K562 (cell line): ENCODE measurements at regions not wholly inside any gene's neighbourhood (a gene's known extent, or its start where the extent isn't known, plus 50 kb on each side); places are given as distances from the start of the nearest gene placed in this dataset.

Source experiments
- ATAC-seq: fragments of 200-7000 bp; cut with Tn5 transposase; 3 replicates; pipeline ENCODE4 v1.9.1; 2020; ENCODE audit warnings: moderate library complexity
- BruUV-seq: library from RNA; stranded (reverse); fragments of 400-500 nt; replicated peaks from 2 replicates; lab custom pipeline; 2021; lab: Mats Ljungman, UMichigan
- CTCF ChIA-PET: fragments of 300-600 bp; formaldehyde crosslinking; extraction: SDS; loops from one replicate; lab custom pipeline; 2021; ENCODE audit warnings: low intra/inter-chr PET ratio; lab: Yijun Ruan, JAX
- POLR2A ChIA-PET: fragments of 300-600, 350-650 bp; sonication (Branson Sonifier 250); formaldehyde crosslinking; extraction: SDS; loops from one replicate; lab custom pipeline; 2021; ENCODE audit warnings: antibody characterized with exemption, inconsistent platforms; lab: Yijun Ruan, JAX
- DNase-seq, 4 experiments: peaks; one replicate each; pipeline versions ENCODE4 v3.0.0 to v3.0.0-alpha.2; 2011 to 2018; ENCODE audit warnings: low spot score in 3 of 4, mixed read lengths in 3 of 4; ENCODE audit errors: extremely low read depth in 1 of 4
- FAIRE-seq: peaks from 2 replicates; lab custom pipeline; 2011; peaks lifted over from hg19 to GRCh38; lab: Jason Lieb, UNC
- H2AFZ ChIP-seq: 2 replicates; pipeline ENCODE4 v1.6.0; 2011; ENCODE audit warnings: low read depth, low read length, control low read depth, inconsistent platforms
- H3K27ac ChIP-seq: fragments of 200-600 bp; 3 replicates; pipeline ENCODE4 v1.8.0; 2011; ENCODE audit warnings: low read depth, mild to moderate bottlenecking, control low read depth, inconsistent platforms, low read length, moderate library complexity, mixed read lengths; ENCODE audit errors: extremely low read depth
- H3K27me3 ChIP-seq, 2 experiments: fragments of 300-600 bp in 1 of 2; 2 replicates in 1 of 2; 3 replicates in 1 of 2; pipeline versions ENCODE4 v1.6.0 to v1.8.0; 2011; ENCODE audit warnings: inconsistent platforms in 2 of 2, low read length in 2 of 2, mild to moderate bottlenecking in 1 of 2, mixed read lengths in 1 of 2, moderate library complexity in 1 of 2; ENCODE audit not compliant: control insufficient read depth in 2 of 2, insufficient read depth in 2 of 2
- H3K36me3 ChIP-seq: fragments of 300-600 bp; 3 replicates; pipeline ENCODE4 v1.8.0; 2011; ENCODE audit warnings: mild to moderate bottlenecking, low read length, inconsistent platforms; ENCODE audit not compliant: control insufficient read depth, insufficient read depth
- H3K4me1 ChIP-seq, 2 experiments: fragments of 200-600 bp in 1 of 2; replicated peaks in 1 of 2; 2 replicates in 1 of 2; 3 replicates in 1 of 2; pipeline versions ENCODE4 v1.5.1 to v1.8.0; 2011; ENCODE audit warnings: inconsistent platforms in 2 of 2, low read length in 2 of 2, mild to moderate bottlenecking in 1 of 2, mixed read lengths in 1 of 2, moderate library complexity in 1 of 2; ENCODE audit not compliant: control insufficient read depth in 2 of 2, insufficient read depth in 2 of 2
- H3K4me2 ChIP-seq: 2 replicates; pipeline ENCODE4 v1.6.1; 2011; ENCODE audit warnings: low read length, control low read depth, inconsistent platforms, mixed read lengths; ENCODE audit not compliant: insufficient read depth
- H3K4me3 ChIP-seq: fragments of 200-600 bp; sonication (generic), shearing (Covaris generic); 2 replicates; pipeline ENCODE4 v1.5.1; 2016; ENCODE audit warnings: control low read depth, inconsistent platforms
- H3K79me2 ChIP-seq: fragments of 200-600 bp; 3 replicates; pipeline ENCODE4 v1.8.0; 2011; ENCODE audit warnings: low read length, inconsistent platforms; ENCODE audit not compliant: control insufficient read depth, insufficient read depth
- H3K9ac ChIP-seq, 2 experiments: 2 replicates each; pipeline versions ENCODE4 v1.6.0 to v1.6.1; 2011; ENCODE audit warnings: low read depth in 2 of 2, low read length in 2 of 2, control low read depth in 1 of 2, inconsistent platforms in 1 of 2, mild to moderate bottlenecking in 1 of 2, mixed read lengths in 1 of 2; ENCODE audit not compliant: insufficient read depth in 1 of 2
- H3K9me1 ChIP-seq: one replicate; pipeline ENCODE4 v1.6.0; 2011; ENCODE audit warnings: inconsistent platforms, mild to moderate bottlenecking, low read length, moderate library complexity; ENCODE audit not compliant: control insufficient read depth, insufficient read depth
- H3K9me3 ChIP-seq: replicated peaks from 2 replicates; pipeline ENCODE4 v1.5.1; 2011; ENCODE audit warnings: low read depth, low read length, inconsistent platforms; ENCODE audit not compliant: control insufficient read depth, insufficient read depth
- H4K20me1 ChIP-seq: replicated peaks from 2 replicates; pipeline ENCODE4 v1.6.1; 2011; ENCODE audit warnings: low read length, inconsistent platforms, mixed read lengths; ENCODE audit not compliant: control insufficient read depth, insufficient read depth
- CBFA2T3 ChIP-seq: fragments of 450-650 bp; IDR thresholded peaks from 2 replicates; pipeline ENCODE4 v1.6.1; 2017
- SNIP1 ChIP-seq: fragments of 450-650 bp; IDR thresholded peaks from 2 replicates; pipeline ENCODE4 v1.7.1; 2017; ENCODE audit warnings: low read depth, mild to moderate bottlenecking
- WGBS: fragments of 100-300 bp; shearing (Covaris generic); methylation state at CpG from one replicate; pipeline ENCODE4 v1.1.6; 2016; ENCODE audit warnings: low coverage, mixed read lengths; ENCODE audit not compliant: insufficient coverage; ENCODE audit errors: missing lambda C conversion rate; 5-methylcytosine and 5-hydroxymethylcytosine counted together
- in situ Hi-C: fragments of 300-500 bp; cut with MboI; formaldehyde crosslinking; loops from 4 replicates; pipeline ENCODE4 v1.15.0; 2018; ENCODE audit warnings: inconsistent platforms, mixed read lengths
- intact Hi-C: fragments of 100-400 bp; cut with micrococcal nuclease; formaldehyde crosslinking; loops from 2 replicates; pipeline ENCODE4 v1.14.2; 2022

DNA sequence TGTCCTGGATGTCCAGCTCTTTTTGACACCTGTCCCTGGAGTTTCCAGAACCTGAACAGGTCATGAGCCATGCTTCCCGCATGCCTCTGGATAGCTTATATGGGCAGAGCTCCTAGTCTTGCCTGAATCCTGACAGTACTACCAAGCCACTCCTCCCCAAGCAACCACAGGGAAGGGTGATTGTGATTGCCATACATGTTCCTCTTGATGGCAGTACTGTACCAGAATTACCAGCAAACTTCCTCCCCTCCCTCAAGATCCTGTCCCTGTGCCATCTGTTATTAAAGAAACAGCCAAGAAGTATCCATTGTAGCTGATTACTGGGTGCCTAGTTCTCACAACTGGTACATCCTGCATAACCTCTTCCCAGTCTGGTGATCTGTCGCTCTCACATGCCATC, 264.3 kb upstream of the AGTR2 start:
- no peaks in the 10 kb centered on the region for H3K4me1 ChIP-seq
- no peak overlapping the region for H2AFZ ChIP-seq
- TF ChIP-seq CBFA2T3 = no peak
- no peaks in the 10 kb centered on the region for H3K36me3 ChIP-seq
- no peaks in the 10 kb centered on the region for H3K9me3 ChIP-seq
- WGBS = 5% methylated on average over 2 of the region's 2 CpGs
- no peak overlapping the region for H3K4me2 ChIP-seq
- no peaks in the 10 kb centered on the region for H3K27me3 ChIP-seq
- FAIRE-seq (no peak), DNase-seq (no peak), ATAC-seq (no peak)
- in situ Hi-C loops (no loop called here), intact Hi-C loops (no loop called here)
- no peak overlapping the region for H3K27ac ChIP-seq
- no peak overlapping the region for H3K9ac ChIP-seq
- no TSS peak for BruUV-seq
- H3K79me2 ChIP-seq = no peaks in the 10 kb centered on the region
- H3K9me1 ChIP-seq = no peaks in the 10 kb centered on the region
- POLR2A ChIA-PET = no interaction called here
- CTCF ChIA-PET = no interaction called here
- H3K4me3 ChIP-seq = no peak overlapping the region
- H4K20me1 ChIP-seq = no peaks in the 10 kb centered on the region

DNA sequence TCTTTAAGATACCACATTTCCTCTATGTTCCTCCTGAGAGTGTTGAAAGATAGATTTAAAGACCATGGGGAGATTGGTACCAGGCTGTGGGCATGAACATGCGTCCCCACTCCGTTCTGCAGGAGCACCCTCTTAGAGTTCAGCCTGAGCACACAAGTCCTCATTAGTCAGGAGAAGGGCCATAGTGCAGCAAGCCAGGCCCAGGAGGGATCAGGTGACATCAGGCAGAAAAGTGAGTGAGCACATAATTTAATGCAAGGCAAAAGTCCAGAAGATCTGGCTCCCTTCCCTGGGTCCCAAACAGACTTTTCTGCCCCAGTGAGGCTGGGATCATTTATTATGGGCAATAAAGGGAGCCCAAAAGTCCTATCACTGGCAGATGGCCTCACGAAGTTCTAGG, 263.7 kb upstream of the AGTR2 start:
- FAIRE-seq (no peak), DNase-seq (no peak), ATAC-seq (no peak)
- H3K27me3 ChIP-seq = no peaks in the 10 kb centered on the region
- no TSS peak for BruUV-seq
- WGBS = 4% methylated on average over 3 of the region's 3 CpGs
- H3K79me2 ChIP-seq = no peaks in the 10 kb centered on the region
- no peak overlapping the region for H2AFZ ChIP-seq
- in situ Hi-C loops = no loop called here
- H3K9me1 ChIP-seq = no peaks in the 10 kb centered on the region
- CTCF ChIA-PET = no interaction called here
- POLR2A ChIA-PET = no interaction called here
- H3K36me3 ChIP-seq = no peaks in the 10 kb centered on the region
- no peak overlapping the region for H3K4me2 ChIP-seq
- H3K4me3 ChIP-seq = no peak overlapping the region
- no peak overlapping the region for H3K27ac ChIP-seq
- H3K9ac ChIP-seq = no peak overlapping the region
- TF ChIP-seq SNIP1 = no peak
- no peaks in the 10 kb centered on the region for H3K4me1 ChIP-seq
- H4K20me1 ChIP-seq = no peaks in the 10 kb centered on the region
- intact Hi-C loops = no loop called here
- H3K9me3 ChIP-seq = no peaks in the 10 kb centered on the region
